HFFc6 (cell line): ENCODE measurements at regions not wholly inside any gene's neighbourhood (a gene's known extent, or its start where the extent isn't known, plus 50 kb on each side); places are given as distances from the start of the nearest gene placed in this dataset.

Source experiments
- DNase-seq: peaks from one replicate; pipeline ENCODE4 v3.0.0-alpha.2; 2018
- H3K27ac Mint-ChIP-seq: 2 replicates; pipeline ENCODE4 v1.8.0; 2020; ENCODE audit warnings: mild to moderate bottlenecking, mixed read lengths
- H3K27me3 Mint-ChIP-seq: 2 replicates; pipeline ENCODE4 v1.8.0; 2021; ENCODE audit warnings: mild to moderate bottlenecking, moderate library complexity, mixed read lengths; ENCODE audit not compliant: insufficient read depth
- H3K36me3 Mint-ChIP-seq: 2 replicates; pipeline ENCODE4 v1.8.0; 2021; ENCODE audit warnings: low read depth, mixed read lengths
- H3K4me1 Mint-ChIP-seq: 2 replicates; pipeline ENCODE4 v1.8.0; 2020; ENCODE audit warnings: low read depth, mixed read lengths
- H3K4me3 Mint-ChIP-seq: 2 replicates; pipeline ENCODE4 v1.8.0; 2020; ENCODE audit warnings: mild to moderate bottlenecking, moderate library complexity, mixed read lengths
- H3K9me3 Mint-ChIP-seq: 2 replicates; pipeline ENCODE4 v1.8.0; 2020; ENCODE audit warnings: mild to moderate bottlenecking, mixed read lengths
- CTCF ChIP-seq: fragments of 200-600 bp; sonication (generic); IDR thresholded peaks from 2 replicates; pipeline ENCODE4 v1.5.0; 2021; ENCODE audit warnings: antibody characterized with exemption, mild to moderate bottlenecking

GRCh38 chr10:91335147-91335546 is 75.0 kb upstream of the HECTD2 start:
- no peak overlapping the region for H3K4me3 Mint-ChIP-seq
- no peak for DNase-seq
- peaks cover 5% of the 10 kb centered on the region for H3K4me1 Mint-ChIP-seq
- H3K9me3 Mint-ChIP-seq: peaks cover under 1% of the 10 kb centered on the region; the same call in 1 of the 2 replicates
- peaks cover 6% of the 10 kb centered on the region; the same call in 1 of the 2 replicates for H3K27me3 Mint-ChIP-seq
- H3K27ac Mint-ChIP-seq: no peak overlapping the region
- no peaks in the 10 kb centered on the region for H3K36me3 Mint-ChIP-seq
- no peak for TF ChIP-seq CTCF

GRCh38 chr10:91339729-91340128 is 70.4 kb upstream of the HECTD2 start:
- no peaks in the 10 kb centered on the region for H3K36me3 Mint-ChIP-seq
- no peak for DNase-seq
- peaks cover 2% of the 10 kb centered on the region for H3K27me3 Mint-ChIP-seq
- H3K9me3 Mint-ChIP-seq: no peaks in the 10 kb centered on the region
- peaks cover 28% of the 10 kb centered on the region for H3K4me1 Mint-ChIP-seq
- no peak overlapping the region for H3K27ac Mint-ChIP-seq
- no peak for TF ChIP-seq CTCF
- no peak overlapping the region for H3K4me3 Mint-ChIP-seq

GRCh38 chr10:91340613-91341362 is 69.4 kb upstream of the HECTD2 start:
- Mint-ChIP-seq H3K27ac (peak overlapping the region; percentile 86), H3K4me3 (peak overlapping the region; percentile 54)

GRCh38 chr10:91341686-91342085 is 68.5 kb upstream of the HECTD2 start:
- H3K9me3 Mint-ChIP-seq: no peaks in the 10 kb centered on the region
- DNase-seq: no peak
- H3K27me3 Mint-ChIP-seq: no peaks in the 10 kb centered on the region; the same call in none of the 2 replicates
- peaks cover 46% of the 10 kb centered on the region for H3K4me1 Mint-ChIP-seq
- no peak for TF ChIP-seq CTCF
- no peaks in the 10 kb centered on the region for H3K36me3 Mint-ChIP-seq
- peak overlapping the region; percentile 40; the same call in 1 of the 2 replicates for H3K4me3 Mint-ChIP-seq
- peak overlapping the region; percentile 86 for H3K27ac Mint-ChIP-seq

More at GRCh38 chr10:91340613-91341362, 69.4 kb upstream of the HECTD2 start:
- no peaks in the 10 kb centered on the region; the same call in 1 of the 2 replicates for H3K27me3 Mint-ChIP-seq
- H3K36me3 Mint-ChIP-seq: no peaks in the 10 kb centered on the region
- peaks cover 38% of the 10 kb centered on the region for H3K4me1 Mint-ChIP-seq
- H3K9me3 Mint-ChIP-seq: no peaks in the 10 kb centered on the region
- DNase-seq: peak; percentile 95
- no peak for TF ChIP-seq CTCF

GRCh38 chr10:91343010-91343409 is 67.1 kb upstream of the HECTD2 start:
- Mint-ChIP-seq H3K27me3 (no peaks in the 10 kb centered on the region; the same call in none of the 2 replicates), H3K36me3 (peaks cover 10% of the 10 kb centered on the region; the same call in 1 of the 2 replicates), H3K27ac (no peak overlapping the region), H3K4me1 (peaks cover 59% of the 10 kb centered on the region), H3K9me3 (peaks cover 4% of the 10 kb centered on the region; the same call in 1 of the 2 replicates), H3K4me3 (no peak overlapping the region)
- no peak for TF ChIP-seq CTCF
- DNase-seq: no peak
